NCI-H2107 treated with DMSO at 0.1 percent for 48 hours (cell line): ENCODE measurements at regions not wholly inside any gene's neighbourhood (a gene's known extent, or its start where the extent isn't known, plus 50 kb on each side); places are given as distances from the start of the nearest gene placed in this dataset.
"Not testable (repeated sequence)": the region's sequence is repeated elsewhere in the genome, so short reads cannot be mapped to it uniquely, and the experiment has no call there.

ENCODE experiments used
- DNase-seq: peaks from one replicate; lab custom pipeline; 2025; ENCODE audit not compliant: unreplicated experiment; lab: John Stamatoyannopoulos, UW

GRCh38 chr2:215889240-215889969 is 123.9 kb downstream of the MREG start:
- not testable (repeated sequence) for DNase-seq

DNA sequence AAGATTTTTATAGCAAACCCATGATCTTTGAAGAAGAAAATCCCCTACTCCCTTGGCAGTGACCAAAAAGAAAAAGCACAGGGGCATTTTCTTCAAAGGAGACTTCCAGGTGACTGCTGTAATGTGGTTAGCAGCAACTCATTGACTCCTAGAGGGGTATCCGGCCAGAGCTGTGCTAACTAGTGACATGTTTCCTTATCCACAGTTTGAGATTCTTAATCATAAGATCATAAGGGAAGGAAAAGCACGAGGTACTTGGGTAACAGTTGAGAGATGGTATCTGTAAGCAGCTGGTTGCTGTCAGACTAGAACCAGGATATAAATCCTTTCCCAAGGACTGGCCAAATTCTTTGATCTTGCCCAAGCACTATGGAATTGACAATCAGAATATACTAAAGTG is 124.7 kb downstream of the MREG start:
- DNase-seq, result no peak

DNA sequence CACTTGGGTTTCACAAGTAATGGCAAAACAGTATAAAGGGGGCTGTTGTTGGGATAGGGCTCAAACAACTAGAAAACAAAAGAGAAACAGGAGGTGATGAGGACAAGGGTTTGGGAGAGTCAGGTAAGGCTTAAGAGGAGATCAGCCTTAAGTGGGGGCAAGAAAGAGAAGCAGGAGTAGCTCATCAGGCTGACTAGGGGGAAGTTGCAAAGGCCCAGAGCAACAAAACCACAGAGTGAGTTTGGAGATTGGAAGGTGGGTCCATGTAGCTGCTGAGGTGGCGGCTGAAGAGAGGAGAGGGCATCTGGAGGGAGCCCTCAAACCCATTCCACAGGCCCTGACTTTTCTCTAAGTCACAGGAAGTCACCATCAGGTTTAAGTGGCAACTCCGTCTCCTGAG is 126.0 kb downstream of the MREG start:
- no peak for DNase-seq

DNA sequence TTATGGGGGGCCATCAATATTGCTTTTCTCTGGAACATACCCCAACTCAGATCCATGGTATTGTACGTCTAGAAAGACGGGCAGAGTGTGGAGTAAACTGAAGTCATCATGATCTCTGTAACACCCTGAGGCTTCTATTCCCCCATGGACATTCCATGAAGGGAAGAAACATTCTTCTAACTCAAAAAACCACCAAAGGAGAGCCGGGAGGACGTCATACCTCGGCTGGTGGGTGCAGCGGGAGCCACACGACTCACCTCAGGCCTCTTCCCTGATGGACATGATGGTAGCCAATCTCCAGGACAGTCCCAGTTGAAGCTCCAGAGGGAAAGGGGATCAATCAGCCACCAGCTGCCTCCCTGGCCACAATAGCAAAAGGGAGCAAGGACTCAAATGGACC is 127.3 kb downstream of the MREG start:
- DNase-seq, result no peak

DNA sequence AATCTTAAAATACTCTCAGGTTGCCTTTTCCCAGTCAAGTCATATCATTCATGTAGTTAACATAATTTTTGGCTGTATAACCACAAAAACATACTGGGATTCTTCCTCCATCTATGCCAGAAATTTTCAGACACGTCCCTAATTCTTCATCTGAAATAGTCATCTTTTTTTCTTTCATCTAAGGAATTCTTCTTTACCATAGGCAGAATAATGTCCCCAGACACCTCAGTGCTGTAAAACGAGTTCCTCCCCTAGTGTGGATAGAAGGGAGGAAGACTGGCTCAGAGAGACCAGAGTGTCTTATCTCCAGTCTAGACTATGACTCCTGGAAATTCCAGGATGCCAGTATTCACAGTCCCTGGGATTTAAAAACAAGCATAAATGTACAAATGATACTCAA is 127.8 kb downstream of the MREG start:
- DNase-seq, result no peak

DNA sequence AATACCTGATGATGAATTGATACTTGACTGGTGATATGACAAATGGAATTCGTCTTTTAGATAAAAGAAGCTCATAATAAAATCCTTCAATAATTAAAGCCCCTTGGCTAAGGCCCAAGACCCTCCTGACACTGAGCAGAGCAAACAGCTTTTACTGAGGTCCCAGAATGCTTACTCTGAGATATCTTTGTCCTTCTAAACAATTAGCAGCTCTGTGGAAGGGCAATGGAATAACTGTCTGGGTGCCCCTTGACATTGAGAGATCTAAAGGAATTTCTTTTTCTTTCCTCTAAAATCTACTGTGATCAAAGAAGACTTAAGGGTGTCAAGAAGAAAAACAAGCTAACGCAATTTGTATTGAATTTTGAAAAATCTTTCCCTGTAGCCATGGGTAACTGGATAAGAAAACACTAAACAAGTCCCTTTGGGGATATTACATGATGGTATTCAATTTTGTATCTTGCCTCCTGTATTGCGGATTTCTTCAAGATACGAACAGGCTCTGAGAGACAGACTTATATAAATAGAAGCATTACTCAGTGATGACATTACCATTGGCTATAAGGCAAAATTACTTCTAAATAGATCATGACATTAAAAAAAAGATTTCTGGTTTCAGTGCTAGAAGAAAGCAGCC is 128.8 kb downstream of the MREG start:
- DNase-seq, result no peak

DNA sequence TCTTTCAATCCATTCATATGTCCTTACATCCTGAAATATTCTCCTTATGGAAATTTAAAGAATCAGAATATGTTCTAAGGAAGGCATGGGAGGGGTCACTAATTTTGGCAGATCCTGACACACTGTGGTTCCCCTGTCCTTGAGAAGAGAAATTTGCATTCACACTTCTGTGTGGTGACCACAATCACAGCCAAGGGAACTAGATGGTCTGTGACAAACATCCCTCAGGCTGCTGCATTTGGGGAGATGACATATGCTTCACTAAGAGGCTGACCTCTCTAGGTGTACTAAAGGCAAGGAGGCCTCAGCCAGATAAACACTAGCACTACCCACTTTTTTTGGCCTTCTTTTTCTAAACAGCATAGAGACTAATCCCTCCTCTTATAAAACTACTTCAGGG is 129.6 kb downstream of the MREG start:
- DNase-seq, result no peak

DNA sequence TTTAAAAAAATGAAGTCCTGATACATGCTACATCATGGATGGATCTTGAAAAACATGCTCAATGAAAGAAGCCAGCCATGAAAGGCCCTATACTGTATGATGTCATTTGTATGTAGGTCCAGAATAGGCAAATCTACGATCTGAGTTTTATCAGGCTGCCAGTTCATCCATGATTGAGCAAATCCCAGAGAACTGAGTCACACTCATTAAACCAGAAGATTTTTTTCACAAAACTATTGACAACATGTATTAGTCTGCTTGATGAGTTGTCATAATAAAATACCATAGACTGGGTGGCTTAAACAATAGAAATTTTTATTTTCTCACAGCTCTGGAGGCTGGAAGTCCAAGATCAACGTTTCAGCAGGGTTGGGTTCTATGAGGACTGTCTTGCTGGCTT is 130.7 kb downstream of the MREG start:
- DNase-seq, result no peak

DNA sequence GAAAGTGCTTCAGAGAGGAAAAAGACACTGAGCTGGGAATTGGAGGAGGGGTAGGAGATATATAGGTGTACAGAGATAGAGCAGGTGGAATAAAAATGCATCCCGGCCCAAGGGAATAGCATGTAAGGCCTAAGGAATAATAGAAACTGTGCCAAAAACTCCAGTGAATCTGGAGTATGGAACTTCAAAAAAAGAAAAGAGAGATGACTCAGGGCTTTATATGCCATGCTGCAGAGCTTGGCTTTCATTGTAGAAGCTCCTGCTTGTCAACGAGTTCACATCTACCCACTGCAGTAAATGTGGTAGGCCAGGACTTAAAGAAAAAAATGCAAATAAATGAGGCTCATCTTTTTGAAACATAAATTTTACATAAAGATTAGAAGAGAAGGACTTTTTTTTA is 131.8 kb downstream of the MREG start:
- DNase-seq, result no peak

DNA sequence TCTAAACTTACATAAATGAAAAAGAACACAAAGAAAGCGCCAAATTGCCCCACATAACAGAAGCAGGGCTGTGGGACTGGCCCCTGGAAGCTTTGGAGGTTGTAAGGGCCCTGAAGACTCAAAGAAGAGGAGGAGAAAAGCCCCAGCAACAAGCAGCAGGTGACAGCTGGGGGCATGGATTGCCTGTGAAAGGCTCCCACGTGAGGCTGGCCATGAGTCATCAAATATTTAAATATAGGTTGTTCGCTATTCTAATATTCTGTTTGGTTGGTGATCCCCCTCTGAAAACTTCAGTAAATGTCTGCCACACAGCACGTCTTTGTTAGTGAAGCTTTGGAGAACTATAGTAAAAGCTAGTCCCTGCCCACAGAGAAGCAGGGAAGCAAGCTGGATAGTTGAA is 132.4 kb downstream of the MREG start:
- no peak for DNase-seq

DNA sequence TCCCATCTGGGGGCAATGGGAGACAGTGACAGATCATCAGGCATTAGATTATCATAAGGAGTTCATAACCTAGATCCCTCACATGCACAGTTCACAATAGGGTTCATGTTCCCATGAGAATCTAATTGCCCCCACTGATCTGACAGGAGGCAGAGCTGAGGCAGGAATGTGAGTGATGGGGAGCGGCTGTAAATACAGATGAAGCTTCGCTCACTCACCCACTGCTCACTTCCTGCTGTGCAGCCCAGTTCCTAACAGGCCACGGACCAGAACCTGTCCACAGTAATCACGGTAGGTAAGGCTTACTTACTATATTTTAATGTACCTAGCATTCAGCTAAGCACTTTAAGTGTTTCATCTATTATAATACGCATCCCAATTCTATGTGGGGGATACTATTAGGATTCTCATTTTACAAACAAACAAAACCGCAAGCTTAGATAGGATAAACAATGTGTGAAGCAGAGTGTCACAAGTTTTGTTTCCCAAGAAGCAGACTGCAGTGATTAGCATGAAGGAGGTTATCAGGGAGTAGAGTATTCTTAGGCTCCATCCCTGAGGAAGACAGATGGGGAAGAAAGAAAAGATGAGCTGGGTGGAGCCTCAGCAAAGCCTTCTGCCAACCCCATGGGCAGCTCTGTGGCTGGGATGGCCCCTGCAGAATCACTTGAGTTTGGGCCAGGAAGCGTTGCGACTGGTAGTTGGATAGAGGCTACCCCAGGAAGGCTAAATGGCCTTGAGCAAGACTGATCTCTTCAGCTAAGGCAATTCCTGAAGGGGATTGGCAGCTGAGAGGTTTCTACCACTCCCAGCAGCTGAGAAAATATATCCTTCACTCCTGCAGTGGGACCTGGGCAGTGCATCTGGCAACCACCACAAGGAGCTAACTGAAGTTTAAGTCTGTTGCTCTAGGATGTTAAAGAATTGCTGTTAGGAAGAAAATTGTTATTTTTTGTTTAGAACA is 133.1 kb downstream of the MREG start:
- DNase-seq, result no peak

DNA sequence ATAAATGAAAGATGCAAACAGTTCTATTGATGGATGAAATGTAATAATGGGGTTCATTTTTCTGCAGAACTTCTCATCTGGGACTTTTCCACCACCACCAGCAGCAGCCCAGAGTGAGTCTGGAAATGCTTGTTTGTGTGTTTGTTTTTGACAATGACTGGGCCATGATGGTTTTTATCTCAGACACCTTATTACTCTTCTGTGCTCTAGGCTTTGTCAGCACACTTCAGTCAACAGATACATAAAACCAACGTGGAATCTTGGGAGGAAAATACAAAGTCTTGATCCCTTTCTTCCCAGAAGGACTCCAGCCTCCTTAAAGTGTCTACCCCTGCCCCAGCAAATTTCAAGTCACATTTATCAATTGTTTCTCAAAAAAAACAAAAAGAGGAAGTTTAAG is 134.0 kb downstream of the MREG start:
- DNase-seq, result no peak

- DNase-seq, result no peak
These were observed 134.8 kb downstream of the MREG start for GRCh38 chr2:215878476-215879063.

DNA sequence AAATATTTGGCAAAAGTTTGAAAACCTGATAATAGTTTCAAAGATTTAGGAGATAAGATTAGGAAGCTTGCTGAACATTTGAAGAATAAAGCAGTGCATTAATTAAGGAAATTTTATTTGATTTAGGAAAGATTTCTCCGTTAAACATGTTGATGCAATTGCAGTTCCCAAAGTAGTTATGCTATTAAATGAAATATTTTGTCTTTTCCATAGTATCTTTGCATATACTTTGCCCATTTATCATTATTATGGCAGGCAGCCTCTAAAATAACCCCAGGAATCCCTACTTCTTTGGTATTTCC is 136.5 kb downstream of the MREG start:
- no peak for DNase-seq

GRCh38 chr2:215876139-215876936 is 137.0 kb downstream of the MREG start:
- no peak for DNase-seq

DNA sequence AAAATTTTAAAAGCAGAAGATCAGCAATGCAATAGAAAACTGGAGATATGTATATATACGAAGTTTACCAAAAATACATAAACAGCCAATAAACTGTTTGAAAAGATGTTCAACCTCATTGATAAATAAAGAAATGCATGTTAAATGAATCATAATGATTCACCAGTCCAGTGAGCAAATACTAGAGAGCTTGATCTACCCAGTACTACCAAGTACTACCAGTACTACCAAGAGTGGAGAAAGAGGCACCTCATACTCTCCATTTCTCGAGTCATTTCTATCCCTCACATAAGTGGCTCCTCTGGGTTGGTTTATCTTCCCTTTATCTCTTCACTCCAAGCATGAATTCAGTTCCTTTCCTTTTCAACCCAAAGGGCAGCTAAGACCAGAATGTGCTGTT is 138.9 kb downstream of the MREG start:
- no peak for DNase-seq

- DNase-seq, result no peak
These were observed 142.4 kb downstream of the MREG start for GRCh38 chr2:215870986-215871385.

- no peak for DNase-seq
These were observed 143.3 kb downstream of the MREG start for GRCh38 chr2:215870088-215870490.

DNA sequence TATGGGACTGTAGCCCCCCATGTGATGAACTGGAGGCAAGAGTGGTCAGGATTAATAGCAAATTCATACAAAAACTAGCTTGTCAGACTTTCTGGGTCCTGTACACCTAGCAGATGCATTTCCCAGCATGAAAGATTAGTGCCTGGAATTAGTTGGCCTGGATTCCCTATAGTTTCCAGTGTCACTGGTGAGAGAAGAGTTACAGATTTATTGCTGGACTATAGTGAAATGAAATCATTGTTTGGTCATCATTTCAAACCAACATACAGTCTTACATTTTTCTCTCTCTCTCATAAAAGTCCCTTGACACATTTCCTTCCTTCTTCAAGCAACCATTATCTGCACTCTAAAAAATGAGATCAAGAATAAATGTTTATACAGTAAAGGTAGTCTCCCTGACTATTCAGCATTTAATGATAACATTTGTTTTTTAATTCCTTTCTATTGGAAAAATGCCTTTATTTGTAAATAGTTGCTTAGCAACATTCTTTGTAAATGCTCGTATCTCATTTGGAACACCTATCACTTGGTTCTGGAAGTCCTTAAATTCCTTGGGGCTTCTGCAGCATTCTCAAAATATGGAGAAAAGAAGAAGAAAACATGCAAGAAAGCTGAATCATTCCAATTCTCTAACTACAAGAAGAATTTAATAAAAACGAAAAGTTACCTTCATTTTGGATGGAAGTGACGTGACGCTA is 144.4 kb downstream of the MREG start:
- DNase-seq, result no peak

- no peak for DNase-seq
These were observed 146.7 kb downstream of the MREG start for GRCh38 chr2:215866606-215867005.
